ENCODE measurements at regions not wholly inside any gene's neighbourhood (a gene's known extent, or its start where the extent isn't known, plus 50 kb on each side); places are given as distances from the start of the nearest gene placed in this dataset.

DNA sequence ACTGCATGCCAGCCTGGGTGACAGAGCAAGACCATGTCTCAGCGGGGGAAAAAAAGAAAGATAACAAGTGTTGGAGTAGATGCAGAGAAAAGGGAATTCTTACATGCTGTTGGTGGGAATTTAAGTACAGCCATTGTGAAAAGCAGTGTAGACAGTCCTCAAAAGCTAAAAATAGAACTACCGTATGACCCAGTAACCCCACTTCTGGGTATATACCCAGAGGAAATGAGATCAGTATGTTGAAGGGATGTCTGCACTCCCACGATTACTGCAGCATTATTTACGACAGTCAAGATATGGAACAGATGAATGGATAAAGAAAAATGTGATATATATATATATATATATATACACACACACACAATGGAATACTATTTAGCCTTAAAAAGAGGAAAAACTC, 225.3 kb upstream of the SLC24A2 start:
- TF ChIP-seq, protein P1, sequence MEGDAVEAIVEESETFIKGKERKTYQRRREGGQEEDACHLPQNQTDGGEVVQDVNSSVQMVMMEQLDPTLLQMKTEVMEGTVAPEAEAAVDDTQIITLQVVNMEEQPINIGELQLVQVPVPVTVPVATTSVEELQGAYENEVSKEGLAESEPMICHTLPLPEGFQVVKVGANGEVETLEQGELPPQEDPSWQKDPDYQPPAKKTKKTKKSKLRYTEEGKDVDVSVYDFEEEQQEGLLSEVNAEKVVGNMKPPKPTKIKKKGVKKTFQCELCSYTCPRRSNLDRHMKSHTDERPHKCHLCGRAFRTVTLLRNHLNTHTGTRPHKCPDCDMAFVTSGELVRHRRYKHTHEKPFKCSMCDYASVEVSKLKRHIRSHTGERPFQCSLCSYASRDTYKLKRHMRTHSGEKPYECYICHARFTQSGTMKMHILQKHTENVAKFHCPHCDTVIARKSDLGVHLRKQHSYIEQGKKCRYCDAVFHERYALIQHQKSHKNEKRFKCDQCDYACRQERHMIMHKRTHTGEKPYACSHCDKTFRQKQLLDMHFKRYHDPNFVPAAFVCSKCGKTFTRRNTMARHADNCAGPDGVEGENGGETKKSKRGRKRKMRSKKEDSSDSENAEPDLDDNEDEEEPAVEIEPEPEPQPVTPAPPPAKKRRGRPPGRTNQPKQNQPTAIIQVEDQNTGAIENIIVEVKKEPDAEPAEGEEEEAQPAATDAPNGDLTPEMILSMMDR (tag by site-specific recombination; IDR thresholded peaks at IDR 0.05), result no peak
- TF ChIP-seq ZNF140 (tag by site-specific recombination; IDR thresholded peaks at IDR 0.05) (no peak), ZBTB8A (tag by site-specific recombination; IDR thresholded peaks at IDR 0.05) (no peak), ZNF639 (tag by site-specific recombination; IDR thresholded peaks at IDR 0.05) (no peak), YY1 (tag by site-specific recombination; IDR thresholded peaks at IDR 0.05) (no peak), ZNF280D (tag by site-specific recombination; IDR thresholded peaks at IDR 0.05) (no peak), ZNF2 (tag by site-specific recombination; IDR thresholded peaks at IDR 0.05) (no peak), ZNF10 (tag by site-specific recombination; IDR thresholded peaks at IDR 0.05) (no peak), HOXC10 (CRISPR knock-in tag; IDR thresholded peaks at IDR 0.05) (no peak), ZNF274 (IDR thresholded peaks at IDR 0.05; ENCODE audit: low read length) (no peak), ZNF274 (tag by site-specific recombination; IDR thresholded peaks at IDR 0.05; ENCODE audit: borderline replicate concordance) (no peak)
- TF ChIP-seq, protein P2, sequence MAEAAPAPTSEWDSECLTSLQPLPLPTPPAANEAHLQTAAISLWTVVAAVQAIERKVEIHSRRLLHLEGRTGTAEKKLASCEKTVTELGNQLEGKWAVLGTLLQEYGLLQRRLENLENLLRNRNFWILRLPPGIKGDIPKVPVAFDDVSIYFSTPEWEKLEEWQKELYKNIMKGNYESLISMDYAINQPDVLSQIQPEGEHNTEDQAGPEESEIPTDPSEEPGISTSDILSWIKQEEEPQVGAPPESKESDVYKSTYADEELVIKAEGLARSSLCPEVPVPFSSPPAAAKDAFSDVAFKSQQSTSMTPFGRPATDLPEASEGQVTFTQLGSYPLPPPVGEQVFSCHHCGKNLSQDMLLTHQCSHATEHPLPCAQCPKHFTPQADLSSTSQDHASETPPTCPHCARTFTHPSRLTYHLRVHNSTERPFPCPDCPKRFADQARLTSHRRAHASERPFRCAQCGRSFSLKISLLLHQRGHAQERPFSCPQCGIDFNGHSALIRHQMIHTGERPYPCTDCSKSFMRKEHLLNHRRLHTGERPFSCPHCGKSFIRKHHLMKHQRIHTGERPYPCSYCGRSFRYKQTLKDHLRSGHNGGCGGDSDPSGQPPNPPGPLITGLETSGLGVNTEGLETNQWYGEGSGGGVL (tag by site-specific recombination; IDR thresholded peaks at IDR 0.05), result no peak

All from HEK293 (cell line).